ENCODE measurements at regions not wholly inside any gene's neighbourhood (a gene's known extent, or its start where the extent isn't known, plus 50 kb on each side); places are given as distances from the start of the nearest gene placed in this dataset.
A peak's percentile ranks its signal among the peaks of the same experiment; 100 is the strongest.

DNA sequence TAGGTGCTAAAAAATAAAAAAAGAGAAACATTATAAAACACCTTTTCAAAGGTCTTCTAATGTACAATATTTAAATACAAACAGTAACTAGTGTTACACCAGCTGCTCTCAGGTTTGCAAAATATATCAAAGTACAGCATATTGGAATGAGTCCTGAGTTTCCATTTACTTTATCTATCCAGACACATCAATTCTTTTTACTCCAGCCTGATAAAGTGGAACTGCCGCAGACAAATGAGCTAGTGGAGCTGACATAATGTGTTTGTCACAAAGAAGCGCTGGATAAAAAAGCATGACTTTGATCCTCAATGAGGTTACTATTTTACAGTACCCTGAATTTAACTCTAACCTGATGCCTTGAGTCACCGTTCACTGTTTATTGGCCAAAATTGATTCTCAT is 1243.1 kb downstream of the GATA3 start:
- H3K9me3 Mint-ChIP-seq (ENCODE audit: unreplicated experiment): no peaks in the 10 kb centered on the region
- H3K27ac Mint-ChIP-seq (ENCODE audit: unreplicated experiment): no peak overlapping the region
- H3K36me3 Mint-ChIP-seq (ENCODE audit: unreplicated experiment): no peaks in the 10 kb centered on the region
- H3K27me3 Mint-ChIP-seq (ENCODE audit: unreplicated experiment): no peaks in the 10 kb centered on the region
- H3K4me1 Mint-ChIP-seq (ENCODE audit: low read depth, unreplicated experiment): no peaks in the 10 kb centered on the region
- TF ChIP-seq, protein P1, sequence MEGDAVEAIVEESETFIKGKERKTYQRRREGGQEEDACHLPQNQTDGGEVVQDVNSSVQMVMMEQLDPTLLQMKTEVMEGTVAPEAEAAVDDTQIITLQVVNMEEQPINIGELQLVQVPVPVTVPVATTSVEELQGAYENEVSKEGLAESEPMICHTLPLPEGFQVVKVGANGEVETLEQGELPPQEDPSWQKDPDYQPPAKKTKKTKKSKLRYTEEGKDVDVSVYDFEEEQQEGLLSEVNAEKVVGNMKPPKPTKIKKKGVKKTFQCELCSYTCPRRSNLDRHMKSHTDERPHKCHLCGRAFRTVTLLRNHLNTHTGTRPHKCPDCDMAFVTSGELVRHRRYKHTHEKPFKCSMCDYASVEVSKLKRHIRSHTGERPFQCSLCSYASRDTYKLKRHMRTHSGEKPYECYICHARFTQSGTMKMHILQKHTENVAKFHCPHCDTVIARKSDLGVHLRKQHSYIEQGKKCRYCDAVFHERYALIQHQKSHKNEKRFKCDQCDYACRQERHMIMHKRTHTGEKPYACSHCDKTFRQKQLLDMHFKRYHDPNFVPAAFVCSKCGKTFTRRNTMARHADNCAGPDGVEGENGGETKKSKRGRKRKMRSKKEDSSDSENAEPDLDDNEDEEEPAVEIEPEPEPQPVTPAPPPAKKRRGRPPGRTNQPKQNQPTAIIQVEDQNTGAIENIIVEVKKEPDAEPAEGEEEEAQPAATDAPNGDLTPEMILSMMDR (IDR thresholded peaks at IDR 0.05; ENCODE audit: partially characterized antibody, unreplicated experiment): no peak
- H3K4me3 Mint-ChIP-seq (ENCODE audit: unreplicated experiment): no peak overlapping the region
- DNase-seq: no peak

DNA sequence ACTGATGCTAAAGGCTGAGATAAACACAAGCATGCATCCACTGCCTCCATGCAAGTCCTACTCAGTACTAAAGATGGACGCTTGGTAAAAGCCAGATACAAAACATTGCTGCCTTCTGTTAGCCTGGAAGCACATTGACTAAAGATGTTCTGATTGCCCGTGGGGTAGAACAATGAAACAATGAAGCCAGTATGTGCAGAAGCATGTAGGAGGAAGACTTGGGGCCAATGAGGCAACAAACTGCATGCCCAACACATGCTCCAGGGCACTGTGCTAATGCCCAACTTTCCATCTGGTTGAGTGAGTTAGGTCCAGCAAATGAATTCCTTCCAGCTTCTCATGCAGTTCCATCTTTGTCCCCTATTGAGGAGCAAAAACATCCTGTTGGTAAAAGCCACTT is 1245.5 kb downstream of the GATA3 start:
- TF ChIP-seq, protein P1 (IDR thresholded peaks at IDR 0.05; ENCODE audit: partially characterized antibody, unreplicated experiment): no peak
- no peaks in the 10 kb centered on the region for H3K36me3 Mint-ChIP-seq (ENCODE audit: unreplicated experiment)
- DNase-seq: no peak
- H3K27ac Mint-ChIP-seq (ENCODE audit: unreplicated experiment): no peak overlapping the region
- no peaks in the 10 kb centered on the region for H3K27me3 Mint-ChIP-seq (ENCODE audit: unreplicated experiment)
- H3K9me3 Mint-ChIP-seq (ENCODE audit: unreplicated experiment): no peaks in the 10 kb centered on the region
- H3K4me1 Mint-ChIP-seq (ENCODE audit: low read depth, unreplicated experiment): no peaks in the 10 kb centered on the region
- no peak overlapping the region for H3K4me3 Mint-ChIP-seq (ENCODE audit: unreplicated experiment)

DNA sequence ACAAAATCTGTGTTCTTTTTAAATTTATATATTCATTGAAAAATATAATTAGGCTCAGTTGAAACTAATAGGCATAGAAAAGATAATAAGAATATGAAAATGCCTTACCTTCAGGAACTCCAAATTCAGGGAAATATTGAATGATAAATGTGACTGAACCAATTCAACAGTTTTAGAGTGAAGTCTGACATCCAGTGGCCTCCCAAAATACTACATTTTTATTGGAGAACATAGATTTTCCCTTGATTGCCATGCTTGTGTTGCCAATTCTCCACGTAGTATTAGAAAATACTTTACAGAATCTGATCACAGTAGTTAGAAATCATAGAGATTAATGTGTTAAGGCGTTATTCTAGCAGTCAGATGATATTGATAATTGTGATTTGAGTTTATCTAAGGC is 1246.7 kb downstream of the GATA3 start:
- no peaks in the 10 kb centered on the region for H3K36me3 Mint-ChIP-seq (ENCODE audit: unreplicated experiment)
- DNase-seq: no peak
- H3K27ac Mint-ChIP-seq (ENCODE audit: unreplicated experiment): no peak overlapping the region
- TF ChIP-seq, protein P1 (IDR thresholded peaks at IDR 0.05; ENCODE audit: partially characterized antibody, unreplicated experiment): no peak
- no peaks in the 10 kb centered on the region for H3K4me1 Mint-ChIP-seq (ENCODE audit: low read depth, unreplicated experiment)
- H3K4me3 Mint-ChIP-seq (ENCODE audit: unreplicated experiment): no peak overlapping the region
- H3K9me3 Mint-ChIP-seq (ENCODE audit: unreplicated experiment): no peaks in the 10 kb centered on the region
- no peaks in the 10 kb centered on the region for H3K27me3 Mint-ChIP-seq (ENCODE audit: unreplicated experiment)

DNA sequence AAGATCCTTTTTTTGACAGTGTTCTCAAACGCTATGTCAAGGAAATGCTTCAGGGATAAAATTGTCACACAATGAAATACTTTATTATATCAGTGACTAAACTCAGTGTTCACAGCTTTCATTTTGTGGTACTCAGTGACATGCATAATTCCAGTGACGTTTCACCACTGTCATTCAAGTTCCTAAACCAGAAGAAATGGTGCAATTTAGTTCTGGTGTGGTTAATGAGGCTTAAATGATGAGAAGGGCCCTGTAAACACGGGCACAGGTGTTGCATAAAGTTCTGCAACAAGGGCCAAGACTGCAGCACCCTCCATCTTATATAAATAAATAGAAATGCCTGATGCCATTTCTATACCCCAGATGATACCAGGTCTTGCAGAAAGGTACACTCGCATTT is 1247.1 kb downstream of the GATA3 start:
- H3K4me1 Mint-ChIP-seq (ENCODE audit: low read depth, unreplicated experiment): no peaks in the 10 kb centered on the region

DNA sequence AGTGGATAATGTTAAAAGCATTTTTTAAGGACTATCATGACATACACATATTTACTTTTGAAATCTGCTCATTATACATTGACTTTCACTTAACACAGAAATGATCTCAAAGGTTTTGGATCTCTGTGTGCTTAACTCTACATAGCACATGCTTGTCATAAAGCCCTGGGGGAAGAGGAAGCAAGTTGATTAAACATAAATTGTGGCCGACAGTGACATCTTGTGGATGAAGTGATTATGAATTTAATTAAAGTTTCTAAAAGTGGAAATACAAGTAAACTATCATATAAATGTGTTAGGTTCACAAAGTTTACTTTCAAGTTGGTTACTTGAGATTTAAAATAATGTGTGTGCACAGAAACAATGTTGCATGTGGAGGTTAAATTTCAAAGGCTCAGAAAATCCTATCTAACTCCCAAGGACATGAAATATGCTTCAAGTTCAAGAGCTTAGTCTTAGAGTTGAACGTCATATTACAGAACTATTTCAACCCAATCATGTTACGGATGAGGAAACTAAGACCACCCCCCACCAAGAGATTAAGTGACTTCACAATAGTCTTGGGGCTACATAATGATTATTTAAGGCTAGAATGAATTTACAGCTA is 1247.8 kb downstream of the GATA3 start:
- no peaks in the 10 kb centered on the region for H3K27me3 Mint-ChIP-seq (ENCODE audit: unreplicated experiment)
- no peaks in the 10 kb centered on the region for H3K9me3 Mint-ChIP-seq (ENCODE audit: unreplicated experiment)
- TF ChIP-seq, protein P1 (IDR thresholded peaks at IDR 0.05; ENCODE audit: partially characterized antibody, unreplicated experiment): peak; percentile 61
- no peaks in the 10 kb centered on the region for H3K36me3 Mint-ChIP-seq (ENCODE audit: unreplicated experiment)
- no peaks in the 10 kb centered on the region for H3K4me1 Mint-ChIP-seq (ENCODE audit: low read depth, unreplicated experiment)
- no peak for DNase-seq
- no peak overlapping the region for H3K27ac Mint-ChIP-seq (ENCODE audit: unreplicated experiment)
- no peak overlapping the region for H3K4me3 Mint-ChIP-seq (ENCODE audit: unreplicated experiment)

More for the DNA sequence above, 1247.1 kb downstream of the GATA3 start:
- DNase-seq: no peak
- H3K36me3 Mint-ChIP-seq (ENCODE audit: unreplicated experiment): no peaks in the 10 kb centered on the region
- TF ChIP-seq, protein P1 (IDR thresholded peaks at IDR 0.05; ENCODE audit: partially characterized antibody, unreplicated experiment): no peak
- no peak overlapping the region for H3K4me3 Mint-ChIP-seq (ENCODE audit: unreplicated experiment)
- H3K27ac Mint-ChIP-seq (ENCODE audit: unreplicated experiment): no peak overlapping the region
- H3K9me3 Mint-ChIP-seq (ENCODE audit: unreplicated experiment): no peaks in the 10 kb centered on the region
- no peaks in the 10 kb centered on the region for H3K27me3 Mint-ChIP-seq (ENCODE audit: unreplicated experiment)
